Smooth muscle cell (in vitro differentiated cells): ENCODE measurements at regions not wholly inside any gene's neighbourhood (a gene's known extent, or its start where the extent isn't known, plus 50 kb on each side); places are given as distances from the start of the nearest gene placed in this dataset.

Experiments used
- DNase-seq: peaks from one replicate; lab custom pipeline; 2025; ENCODE audit not compliant: unreplicated experiment; lab: John Stamatoyannopoulos, UW
- H2AFZ ChIP-seq: fragments of 200-600 bp; sonication (generic); 2 replicates; pipeline ENCODE4 v1.6.0; 2016; ENCODE audit warnings: antibody characterized with exemption, low read depth, mild to moderate bottlenecking
- H3F3A ChIP-seq: fragments of 200-600 bp; sonication (generic); 2 replicates; pipeline ENCODE4 v1.6.0; 2017; ENCODE audit warnings: antibody characterized with exemption, low read depth
- H3K27ac ChIP-seq: fragments of 200-600 bp; sonication (generic); 2 replicates; pipeline ENCODE4 v1.5.1; 2016; ENCODE audit warnings: low read depth, mild to moderate bottlenecking
- H3K27me3 ChIP-seq: fragments of 200-600 bp; sonication (generic); 2 replicates; pipeline ENCODE4 v1.6.1; 2016; ENCODE audit warnings: low read depth, mild to moderate bottlenecking
- H3K36me3 ChIP-seq: fragments of 200-600 bp; sonication (generic); 2 replicates; pipeline ENCODE4 v1.5.1; 2016; ENCODE audit warnings: low read depth
- H3K4me1 ChIP-seq: fragments of 200-600 bp; sonication (generic); 2 replicates; pipeline ENCODE4 v1.5.1; 2016; ENCODE audit warnings: low read depth
- H3K4me2 ChIP-seq: fragments of 200-600 bp; sonication (generic); 2 replicates; pipeline ENCODE4 v1.6.0; 2016; ENCODE audit warnings: mild to moderate bottlenecking
- H3K4me3 ChIP-seq: fragments of 200-600 bp; sonication (generic); 2 replicates; pipeline ENCODE4 v1.5.1; 2016; ENCODE audit warnings: mild to moderate bottlenecking
- H3K79me2 ChIP-seq: fragments of 200-600 bp; sonication (generic); 2 replicates; pipeline ENCODE4 v1.6.0; 2016; ENCODE audit warnings: low read depth, mild to moderate bottlenecking
- H3K9ac ChIP-seq: fragments of 200-600 bp; sonication (generic); 2 replicates; pipeline ENCODE4 v1.6.0; 2016; ENCODE audit warnings: low read depth
- H3K9me3 ChIP-seq: fragments of 200-600 bp; sonication (generic); replicated peaks from 2 replicates; pipeline ENCODE4 v1.5.1; 2016; ENCODE audit warnings: low read depth
- H4K20me1 ChIP-seq: fragments of 200-600 bp; sonication (generic); 2 replicates; pipeline ENCODE4 v1.6.0; 2016; ENCODE audit warnings: low read depth
- CTCF ChIP-seq: fragments of 200-600 bp; sonication (generic); IDR thresholded peaks from 2 replicates; pipeline ENCODE4 v1.5.1; 2017; ENCODE audit warnings: borderline replicate concordance, mild to moderate bottlenecking, antibody characterized with exemption; ENCODE audit not compliant: insufficient read depth, poor library complexity, severe bottlenecking
- WGBS: methylation state at CpG from one replicate; pipeline ENCODE4 v1.1.7; 2016; ENCODE audit warnings: low lambda C conversion rate; 5-methylcytosine and 5-hydroxymethylcytosine counted together

GRCh38 chr2:65766768-65767267, 334.4 kb upstream of the SPRED2 start:
- DNase-seq = no peak
- H3K9ac ChIP-seq = no peak overlapping the region
- no peaks in the 10 kb centered on the region for H3K79me2 ChIP-seq
- no peaks in the 10 kb centered on the region for H3K36me3 ChIP-seq
- no peaks in the 10 kb centered on the region for H3K4me1 ChIP-seq
- H3K9me3 ChIP-seq = no peaks in the 10 kb centered on the region
- no peak overlapping the region for H3K4me2 ChIP-seq
- H3F3A ChIP-seq = no peaks in the 10 kb centered on the region
- 79% methylated on average over 6 of the region's 6 CpGs for whole genome bisulfite sequencing
- H3K27ac ChIP-seq = no peak overlapping the region
- no peak overlapping the region for H3K4me3 ChIP-seq
- H3K27me3 ChIP-seq = no peaks in the 10 kb centered on the region
- H4K20me1 ChIP-seq = no peaks in the 10 kb centered on the region
- no peak overlapping the region for H2AFZ ChIP-seq
- no peak for TF ChIP-seq CTCF

GRCh38 chr2:65765376-65765775, 333.0 kb upstream of the SPRED2 start:
- no peak for DNase-seq
- Histone ChIP-seq H2AFZ (no peak overlapping the region), H3K79me2 (no peaks in the 10 kb centered on the region), H3K36me3 (no peaks in the 10 kb centered on the region), H3K9me3 (no peaks in the 10 kb centered on the region), H3K4me1 (no peaks in the 10 kb centered on the region), H3K9ac (no peak overlapping the region), H3K4me3 (no peak overlapping the region), H4K20me1 (no peaks in the 10 kb centered on the region), H3K4me2 (no peak overlapping the region), H3K27ac (no peak overlapping the region), H3K27me3 (no peaks in the 10 kb centered on the region), H3F3A (no peaks in the 10 kb centered on the region)
- WGBS = 79% methylated on average over 3 of the region's 3 CpGs
- TF ChIP-seq CTCF = no peak

- TF ChIP-seq CTCF = no peak
- DNase-seq = no peak
- no peaks in the 10 kb centered on the region for H3K9me3 ChIP-seq
- WGBS = 78% methylated on average over 3 of the region's 3 CpGs
- no peak overlapping the region for H3K4me3 ChIP-seq
- no peaks in the 10 kb centered on the region for H3K4me1 ChIP-seq
- H3K27ac ChIP-seq = no peak overlapping the region
- H4K20me1 ChIP-seq = no peaks in the 10 kb centered on the region
- no peaks in the 10 kb centered on the region for H3K79me2 ChIP-seq
- no peaks in the 10 kb centered on the region for H3K27me3 ChIP-seq
- H3K4me2 ChIP-seq = no peak overlapping the region
- H3F3A ChIP-seq = no peaks in the 10 kb centered on the region
- H3K9ac ChIP-seq = no peak overlapping the region
- H2AFZ ChIP-seq = no peak overlapping the region
- H3K36me3 ChIP-seq = no peaks in the 10 kb centered on the region
These were observed 329.7 kb upstream of the SPRED2 start for GRCh38 chr2:65762068-65762467.

GRCh38 chr2:65754219-65754618, 321.8 kb upstream of the SPRED2 start:
- H3K9ac ChIP-seq = no peak overlapping the region
- TF ChIP-seq CTCF = no peak
- H3K4me3 ChIP-seq = no peak overlapping the region
- no peaks in the 10 kb centered on the region for H3F3A ChIP-seq
- H4K20me1 ChIP-seq = no peaks in the 10 kb centered on the region
- no peaks in the 10 kb centered on the region for H3K4me1 ChIP-seq
- no peaks in the 10 kb centered on the region for H3K36me3 ChIP-seq
- H3K79me2 ChIP-seq = no peaks in the 10 kb centered on the region
- H3K27me3 ChIP-seq = no peaks in the 10 kb centered on the region
- H3K27ac ChIP-seq = no peak overlapping the region
- DNase-seq = no peak
- H3K4me2 ChIP-seq = no peak overlapping the region
- no peaks in the 10 kb centered on the region for H3K9me3 ChIP-seq
- WGBS = 89% methylated on average over 1 of the region's 1 CpG
- H2AFZ ChIP-seq = no peak overlapping the region
